Central memory CD4-positive, alpha-beta T cell (primary cell): ENCODE measurements at regions not wholly inside any gene's neighbourhood (a gene's known extent, or its start where the extent isn't known, plus 50 kb on each side); places are given as distances from the start of the nearest gene placed in this dataset.

Source experiments
- DNase-seq: peaks from one replicate; pipeline ENCODE4 v3.0.0; 2022

DNA sequence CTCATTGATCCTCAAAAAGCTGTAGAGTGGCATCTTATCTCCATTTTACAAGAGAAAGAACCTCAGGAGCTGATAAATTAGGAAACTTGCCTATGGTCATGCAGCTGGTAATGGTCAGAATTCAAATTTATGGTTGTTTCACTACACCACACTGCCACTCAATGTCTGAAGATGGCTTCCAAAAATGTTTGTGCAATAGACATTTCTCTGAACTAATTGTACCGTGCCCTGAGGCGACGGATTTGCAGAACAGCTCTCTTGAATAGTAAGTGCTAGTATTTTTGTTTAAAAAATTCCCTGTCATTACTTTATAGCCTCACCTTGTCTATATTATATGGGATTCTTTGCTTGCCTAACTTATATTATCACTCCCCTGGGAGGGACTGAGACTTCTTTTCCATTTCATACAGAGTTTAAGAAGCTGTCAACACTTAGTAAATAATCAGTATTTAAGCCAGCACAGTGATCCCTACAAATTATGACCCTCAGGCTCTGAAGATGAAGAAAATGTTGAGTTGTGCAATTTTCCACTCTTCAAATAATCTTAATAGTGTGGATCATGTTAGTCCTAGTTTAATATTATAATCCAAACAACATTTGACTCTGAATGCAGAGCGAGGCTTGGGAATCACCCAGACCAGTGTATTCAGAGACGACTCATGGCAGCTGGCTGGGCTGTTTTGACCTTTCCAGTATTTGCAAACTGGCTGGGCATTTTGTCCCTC, 346.6 kb downstream of the PTEN start:
- no peak for DNase-seq

- no peak for DNase-seq
Measured at GRCh38 chr10:88211230-88211629, 347.8 kb downstream of the PTEN start.

- DNase-seq: no peak
Measured at GRCh38 chr10:88212069-88212468, 348.6 kb downstream of the PTEN start.

GRCh38 chr10:88213065-88213605, 349.7 kb downstream of the PTEN start:
- DNase-seq: no peak

DNA sequence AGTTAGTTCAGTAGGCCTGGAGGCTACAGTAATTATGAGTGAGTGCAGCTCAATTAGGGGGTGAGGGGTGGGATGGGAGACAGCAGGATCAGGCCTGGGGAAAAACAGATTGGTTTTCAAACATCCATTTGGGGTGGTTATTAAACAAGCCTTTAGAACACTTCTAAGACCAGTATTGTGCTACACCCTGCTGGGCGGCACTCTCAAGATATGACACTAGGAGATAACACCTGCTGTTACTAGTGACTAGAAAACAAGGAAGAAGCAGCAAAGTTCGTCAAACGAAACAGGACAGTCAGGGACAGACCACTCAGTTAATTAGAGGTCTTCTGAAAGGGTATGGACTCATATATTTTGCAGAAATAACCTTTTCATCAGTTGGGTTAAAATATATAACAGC, 353.6 kb downstream of the PTEN start:
- DNase-seq: no peak

DNA sequence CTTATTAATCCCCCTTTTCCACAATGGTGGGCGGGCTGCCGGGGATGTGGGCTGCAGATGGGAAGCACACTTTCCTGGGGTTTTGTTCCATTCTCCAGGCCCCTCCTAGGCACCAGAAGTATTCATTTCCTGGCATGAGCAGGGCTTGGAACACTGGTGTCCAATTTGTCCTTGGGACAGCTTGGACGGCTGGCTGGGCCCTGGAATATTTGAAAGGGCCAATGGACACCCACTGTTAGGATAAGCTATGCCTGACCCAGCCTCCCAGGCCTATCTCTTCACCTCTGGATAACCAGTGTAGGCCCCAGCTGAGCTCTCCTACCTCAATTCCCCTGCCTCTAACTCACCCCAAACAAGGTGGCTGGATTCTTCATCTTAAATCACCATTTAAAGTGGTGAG, 354.9 kb downstream of the PTEN start:
- DNase-seq: no peak

DNA sequence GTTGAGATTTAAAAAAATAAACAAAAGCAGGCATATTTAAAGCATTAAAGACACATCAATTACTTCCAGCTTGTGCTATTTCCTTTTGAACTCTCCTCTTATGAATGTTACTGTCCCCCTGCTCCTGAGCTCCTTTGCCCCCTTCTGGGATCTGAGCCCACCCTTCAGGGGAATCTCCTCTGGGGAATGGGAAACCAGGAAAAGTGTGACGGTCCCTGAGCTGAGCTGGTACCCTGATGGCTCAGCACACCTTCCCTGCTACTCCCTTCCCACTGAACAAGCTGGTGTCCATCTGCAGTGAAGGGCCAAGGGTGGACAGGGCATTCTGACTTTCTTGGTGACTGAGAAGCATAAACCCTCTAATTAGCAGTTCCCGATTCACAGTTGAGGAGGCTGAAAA, 356.3 kb downstream of the PTEN start:
- DNase-seq: no peak

DNA sequence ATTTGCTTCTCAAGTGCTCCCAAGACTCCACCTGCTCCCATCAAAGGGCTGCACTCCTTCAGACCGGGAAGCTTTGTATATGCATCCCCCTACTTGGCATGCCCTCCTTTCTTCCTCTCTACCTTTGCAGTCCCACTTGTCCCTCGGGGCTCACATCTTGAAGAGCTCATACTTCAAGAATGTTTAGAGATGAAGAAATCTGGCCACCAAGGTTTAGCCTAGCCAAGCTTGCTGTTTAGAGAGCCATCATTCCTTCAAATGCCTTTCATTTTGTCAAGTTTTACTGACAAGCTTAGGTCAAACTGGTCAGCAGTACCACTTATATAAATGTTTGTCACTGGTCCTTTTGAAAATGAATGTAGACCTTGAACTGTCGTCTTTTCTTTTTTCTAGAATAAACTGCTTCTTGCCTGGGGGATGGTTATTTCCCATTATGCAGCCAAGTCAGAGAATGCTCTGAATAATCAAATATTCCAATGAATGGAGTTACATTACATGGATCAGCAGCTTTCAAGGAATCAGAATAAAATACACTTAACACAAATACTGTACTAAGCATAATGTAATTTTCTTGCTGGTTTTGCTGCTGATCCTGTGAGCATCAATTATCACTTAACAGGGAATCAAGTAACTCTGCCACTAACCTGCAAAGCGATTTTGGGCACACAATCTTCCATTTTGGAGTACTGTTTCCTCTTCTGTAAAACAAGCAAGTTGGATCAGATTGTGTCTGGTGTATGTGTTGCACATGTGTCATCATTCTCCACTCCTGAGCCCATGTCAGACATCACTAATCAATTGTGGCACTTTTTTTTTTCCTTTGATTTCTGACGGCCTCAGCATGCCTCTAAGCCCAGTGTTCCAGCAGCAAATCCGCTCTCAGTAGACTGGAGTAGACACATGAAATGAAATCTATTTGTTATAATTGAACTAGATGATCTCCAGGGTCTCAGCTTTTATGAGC, 357.9 kb downstream of the PTEN start:
- DNase-seq: no peak

GRCh38 chr10:88222881-88223280, 359.5 kb downstream of the PTEN start:
- no peak for DNase-seq
